ENCODE measurements at regions not wholly inside any gene's neighbourhood (a gene's known extent, or its start where the extent isn't known, plus 50 kb on each side); places are given as distances from the start of the nearest gene placed in this dataset.

GRCh38 chr11:8794677-8795103 is 112.1 kb downstream of the RPL27A start:
- Mint-ChIP-seq H3K4me3 (no peak overlapping the region), H3K9me3 (no peaks in the 10 kb centered on the region), H3K36me3 (no peaks in the 10 kb centered on the region), H3K27me3 (peaks cover 7% of the 10 kb centered on the region), H3K27ac (no peak overlapping the region), H3K4me1 (no peaks in the 10 kb centered on the region)
- DNase-seq (ENCODE audit: low spot score in 2 of 2), result no peak
- ATAC-seq (ENCODE audit: low read depth), result no peak

DNA sequence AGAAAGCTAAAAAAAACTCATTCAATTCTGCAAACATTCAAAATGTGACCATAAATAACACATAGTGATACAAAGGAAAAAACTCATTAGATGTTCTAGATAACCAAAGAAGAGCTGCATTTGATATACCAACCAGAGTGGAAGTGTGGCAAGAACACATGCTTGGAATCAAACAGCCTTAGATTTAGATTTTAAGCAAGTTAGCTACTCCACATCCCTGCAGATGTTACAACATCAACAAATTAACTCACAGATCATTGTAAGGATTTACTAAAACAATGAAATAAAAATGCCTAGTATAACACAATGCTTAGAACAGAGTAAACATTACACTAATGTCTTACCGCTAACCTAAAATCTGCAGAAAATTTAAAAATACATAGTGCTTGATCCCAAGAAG is 114.0 kb upstream of the AKIP1 start:
- ATAC-seq (ENCODE audit: low read depth), result no peak
- H3K4me3 Mint-ChIP-seq, result no peak overlapping the region
- H3K9me3 Mint-ChIP-seq, result no peaks in the 10 kb centered on the region
- H3K27me3 Mint-ChIP-seq, result peaks cover 5% of the 10 kb centered on the region
- no peak overlapping the region for H3K27ac Mint-ChIP-seq
- no peak for DNase-seq (ENCODE audit: low spot score in 2 of 2)
- H3K36me3 Mint-ChIP-seq, result no peaks in the 10 kb centered on the region
- H3K4me1 Mint-ChIP-seq, result no peaks in the 10 kb centered on the region

- Mint-ChIP-seq H3K4me1 (no peaks in the 10 kb centered on the region), H3K27me3 (peaks cover 5% of the 10 kb centered on the region), H3K9me3 (no peaks in the 10 kb centered on the region), H3K36me3 (no peaks in the 10 kb centered on the region), H3K4me3 (no peak overlapping the region), H3K27ac (no peak overlapping the region)
- DNase-seq (ENCODE audit: low spot score in 2 of 2) (no peak), ATAC-seq (ENCODE audit: low read depth) (no peak)
Observed at GRCh38 chr11:8799273-8799672, 111.7 kb upstream of the AKIP1 start.

DNA sequence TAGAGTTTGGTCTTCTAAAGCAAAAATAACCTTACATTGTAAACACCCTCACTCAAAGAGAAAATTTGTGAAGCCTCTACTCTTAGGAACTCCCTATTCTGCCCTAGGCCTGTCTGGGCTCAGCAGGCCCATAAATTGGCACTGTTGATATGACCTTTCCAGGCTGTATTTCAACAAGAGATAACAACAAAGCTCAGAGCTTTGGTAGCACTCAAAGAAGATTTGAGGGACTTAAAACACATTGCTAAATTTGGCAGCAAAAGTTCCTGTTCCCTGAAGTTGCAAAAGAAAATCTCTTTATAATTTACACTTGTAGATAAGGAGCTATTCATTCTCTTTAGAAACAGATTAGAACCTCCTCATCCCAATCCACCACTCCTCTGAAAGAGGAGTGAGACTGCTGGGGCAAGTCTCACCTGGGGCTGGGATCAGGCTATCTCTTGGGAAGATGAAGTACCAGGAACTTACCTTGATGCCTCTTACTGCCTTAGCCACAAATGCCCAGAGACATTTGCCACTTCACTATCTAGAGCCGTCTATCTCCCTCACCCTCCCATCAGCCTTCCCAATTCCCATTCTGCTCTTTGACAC is 110.4 kb upstream of the AKIP1 start:
- peaks cover 5% of the 10 kb centered on the region for H3K27me3 Mint-ChIP-seq
- ATAC-seq (ENCODE audit: low read depth), result no peak
- H3K36me3 Mint-ChIP-seq, result no peaks in the 10 kb centered on the region
- no peaks in the 10 kb centered on the region for H3K9me3 Mint-ChIP-seq
- H3K4me1 Mint-ChIP-seq, result no peaks in the 10 kb centered on the region
- no peak overlapping the region for H3K27ac Mint-ChIP-seq
- H3K4me3 Mint-ChIP-seq, result no peak overlapping the region
- no peak for DNase-seq (ENCODE audit: low spot score in 2 of 2)

GRCh38 chr11:8801121-8801520 is 109.9 kb upstream of the AKIP1 start:
- no peaks in the 10 kb centered on the region for H3K9me3 Mint-ChIP-seq
- no peaks in the 10 kb centered on the region for H3K4me1 Mint-ChIP-seq
- no peak overlapping the region for H3K27ac Mint-ChIP-seq
- no peaks in the 10 kb centered on the region for H3K36me3 Mint-ChIP-seq
- ATAC-seq (ENCODE audit: low read depth), result no peak
- peaks cover 5% of the 10 kb centered on the region for H3K27me3 Mint-ChIP-seq
- H3K4me3 Mint-ChIP-seq, result no peak overlapping the region
- no peak for DNase-seq (ENCODE audit: low spot score in 2 of 2)

DNA sequence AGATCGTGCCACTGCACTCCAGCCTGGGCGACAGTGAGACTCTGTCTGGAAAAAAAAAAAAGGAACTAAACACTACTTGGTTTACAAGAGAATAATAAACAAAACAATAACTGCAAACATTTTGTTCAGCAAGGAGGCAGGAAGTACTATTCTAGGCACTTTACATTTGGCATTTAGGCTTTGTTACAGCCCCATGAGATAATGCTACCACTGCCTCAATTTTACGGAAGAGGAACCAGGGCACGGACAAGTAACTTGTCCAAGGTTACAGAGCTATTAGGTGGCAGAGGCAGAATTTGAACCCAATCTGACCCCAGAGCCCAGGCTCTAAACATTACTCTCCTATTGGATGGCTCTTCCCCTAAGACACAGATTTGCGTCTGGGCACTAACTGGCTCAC is 108.7 kb upstream of the AKIP1 start:
- Mint-ChIP-seq H3K36me3 (no peaks in the 10 kb centered on the region), H3K4me1 (no peaks in the 10 kb centered on the region)
- DNase-seq (ENCODE audit: low spot score in 2 of 2), result no peak

GRCh38 chr11:8803973-8804372 is 107.0 kb upstream of the AKIP1 start:
- Mint-ChIP-seq H3K9me3 (no peaks in the 10 kb centered on the region), H3K27me3 (no peaks in the 10 kb centered on the region), H3K4me1 (no peaks in the 10 kb centered on the region), H3K27ac (no peak overlapping the region), H3K36me3 (no peaks in the 10 kb centered on the region), H3K4me3 (no peak overlapping the region)
- no peak for ATAC-seq (ENCODE audit: low read depth)
- DNase-seq (ENCODE audit: low spot score in 2 of 2), result no peak

More for the DNA sequence above, 108.7 kb upstream of the AKIP1 start:
- H3K9me3 Mint-ChIP-seq, result no peaks in the 10 kb centered on the region
- peaks cover 5% of the 10 kb centered on the region for H3K27me3 Mint-ChIP-seq
- ATAC-seq (ENCODE audit: low read depth), result no peak
- H3K27ac Mint-ChIP-seq, result no peak overlapping the region
- H3K4me3 Mint-ChIP-seq, result no peak overlapping the region

GRCh38 chr11:8805296-8805695 is 105.7 kb upstream of the AKIP1 start:
- no peaks in the 10 kb centered on the region for H3K36me3 Mint-ChIP-seq
- H3K4me3 Mint-ChIP-seq, result no peak overlapping the region
- no peaks in the 10 kb centered on the region for H3K4me1 Mint-ChIP-seq
- no peak overlapping the region for H3K27ac Mint-ChIP-seq
- DNase-seq (ENCODE audit: low spot score in 2 of 2) (no peak), ATAC-seq (ENCODE audit: low read depth) (no peak)
- H3K27me3 Mint-ChIP-seq, result peaks cover 2% of the 10 kb centered on the region
- no peaks in the 10 kb centered on the region for H3K9me3 Mint-ChIP-seq

- no peak overlapping the region for H3K27ac Mint-ChIP-seq
- no peak overlapping the region for H3K4me3 Mint-ChIP-seq
- no peaks in the 10 kb centered on the region for H3K36me3 Mint-ChIP-seq
- H3K27me3 Mint-ChIP-seq, result peaks cover 6% of the 10 kb centered on the region
- H3K9me3 Mint-ChIP-seq, result no peaks in the 10 kb centered on the region
- DNase-seq (ENCODE audit: low spot score in 2 of 2) (no peak), ATAC-seq (ENCODE audit: low read depth) (no peak)
- H3K4me1 Mint-ChIP-seq, result peaks cover 5% of the 10 kb centered on the region
Observed at GRCh38 chr11:8806974-8807373, 104.0 kb upstream of the AKIP1 start.

DNA sequence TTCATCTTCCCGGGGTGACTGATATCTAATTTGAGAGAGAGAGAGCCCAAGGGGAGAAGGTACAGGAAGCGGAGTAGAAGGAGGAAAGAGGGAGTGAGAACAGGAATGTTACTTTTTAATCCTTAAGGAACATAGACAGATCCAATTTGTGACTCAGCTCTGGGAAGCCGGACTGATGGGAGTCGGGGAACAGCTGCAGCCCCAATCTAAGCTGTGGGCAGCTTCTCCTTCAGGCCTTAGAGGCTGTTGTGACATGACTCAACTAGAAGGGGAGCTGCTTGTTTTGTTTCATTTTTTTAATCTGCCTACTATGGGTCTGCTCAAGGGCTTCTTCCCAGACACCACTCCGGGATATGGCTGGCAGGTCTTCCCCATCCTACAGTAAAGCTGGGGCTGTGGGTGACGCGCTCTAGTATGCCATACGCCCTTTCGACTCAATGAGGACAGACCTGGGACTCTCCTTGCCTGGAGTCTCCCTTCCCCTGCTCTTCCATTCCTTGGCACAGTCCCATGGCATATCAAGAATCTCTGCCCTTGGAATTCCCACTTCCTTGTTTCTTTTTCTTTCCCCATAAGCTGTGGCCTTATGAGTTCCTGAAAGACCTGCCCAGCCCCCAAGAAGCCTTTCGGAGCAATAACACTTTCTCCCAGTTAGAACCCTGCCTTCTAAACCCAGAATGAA is 103.3 kb upstream of the AKIP1 start:
- no peaks in the 10 kb centered on the region for H3K9me3 Mint-ChIP-seq
- peaks cover 6% of the 10 kb centered on the region for H3K27me3 Mint-ChIP-seq
- H3K36me3 Mint-ChIP-seq, result no peaks in the 10 kb centered on the region
- no peak overlapping the region for H3K4me3 Mint-ChIP-seq
- H3K27ac Mint-ChIP-seq, result no peak overlapping the region
- DNase-seq (ENCODE audit: low spot score in 2 of 2), result no peak
- peaks cover 5% of the 10 kb centered on the region for H3K4me1 Mint-ChIP-seq
- no peak for ATAC-seq (ENCODE audit: low read depth)

- no peak overlapping the region for H3K27ac Mint-ChIP-seq
- no peak for DNase-seq (ENCODE audit: low spot score in 2 of 2)
- peaks cover 6% of the 10 kb centered on the region for H3K27me3 Mint-ChIP-seq
- no peak for ATAC-seq (ENCODE audit: low read depth)
- H3K4me1 Mint-ChIP-seq, result peaks cover 5% of the 10 kb centered on the region
- H3K4me3 Mint-ChIP-seq, result no peak overlapping the region
- no peaks in the 10 kb centered on the region for H3K9me3 Mint-ChIP-seq
- no peaks in the 10 kb centered on the region for H3K36me3 Mint-ChIP-seq
Observed at GRCh38 chr11:8808226-8808585, 102.8 kb upstream of the AKIP1 start.

GRCh38 chr11:8809241-8809938 is 101.6 kb upstream of the AKIP1 start:
- Mint-ChIP-seq H3K27me3 (peaks cover 6% of the 10 kb centered on the region), H3K36me3 (no peaks in the 10 kb centered on the region), H3K4me1 (peaks cover 5% of the 10 kb centered on the region), H3K4me3 (no peak overlapping the region), H3K9me3 (no peaks in the 10 kb centered on the region), H3K27ac (no peak overlapping the region)
- no peak for ATAC-seq (ENCODE audit: low read depth)
- no peak for DNase-seq (ENCODE audit: low spot score in 2 of 2)

- peaks cover 5% of the 10 kb centered on the region for H3K4me1 Mint-ChIP-seq
- H3K4me3 Mint-ChIP-seq, result no peak overlapping the region
- DNase-seq (ENCODE audit: low spot score in 2 of 2), result no peak
- no peaks in the 10 kb centered on the region for H3K9me3 Mint-ChIP-seq
- H3K27ac Mint-ChIP-seq, result no peak overlapping the region
- H3K36me3 Mint-ChIP-seq, result no peaks in the 10 kb centered on the region
- H3K27me3 Mint-ChIP-seq, result peaks cover 6% of the 10 kb centered on the region
- ATAC-seq (ENCODE audit: low read depth), result no peak
Observed at GRCh38 chr11:8809939-8810539, 101.0 kb upstream of the AKIP1 start.

DNA sequence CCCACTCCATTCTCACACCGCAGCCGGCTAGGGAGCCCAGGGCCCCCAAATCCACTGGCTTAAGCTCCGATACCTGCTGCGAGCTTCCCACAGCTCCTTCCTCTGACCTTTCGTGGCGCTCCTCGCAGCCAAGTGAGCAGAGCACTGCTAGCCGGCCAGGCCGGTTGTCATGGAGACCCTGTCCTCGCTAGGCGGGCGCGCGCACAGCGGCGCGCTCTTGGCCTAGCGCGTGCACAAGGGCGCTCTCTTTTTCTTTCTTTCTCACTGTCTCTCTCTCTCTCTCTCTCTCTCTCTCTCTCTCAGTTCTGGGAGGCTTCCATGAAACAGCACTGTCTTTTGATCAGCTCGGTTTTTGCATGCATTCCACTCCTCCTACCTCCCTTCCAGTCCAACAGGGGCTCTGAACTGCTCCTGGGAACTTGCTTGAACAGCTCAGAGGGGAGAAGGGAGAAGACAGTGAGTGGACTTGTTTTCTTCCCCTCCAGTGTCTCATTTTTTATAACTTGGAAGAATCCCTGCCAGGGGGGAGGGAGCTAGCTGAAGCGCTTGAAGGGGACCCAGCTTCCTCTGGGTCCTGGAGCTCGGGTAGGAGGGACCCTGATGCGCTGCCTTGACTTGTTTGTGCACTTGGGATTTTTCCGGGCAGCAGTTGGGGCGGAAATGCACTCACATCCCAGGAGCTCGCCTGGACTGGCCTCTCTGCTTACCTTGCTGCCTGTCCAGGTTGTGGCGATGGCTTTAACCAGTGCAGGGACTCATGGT is 100.3 kb upstream of the AKIP1 start:
- DNase-seq (ENCODE audit: low spot score in 2 of 2) (no peak), ATAC-seq (ENCODE audit: low read depth) (no peak)
- Mint-ChIP-seq H3K27ac (no peak overlapping the region), H3K4me1 (peaks cover 5% of the 10 kb centered on the region), H3K27me3 (peaks cover 6% of the 10 kb centered on the region), H3K9me3 (no peaks in the 10 kb centered on the region), H3K4me3 (peak overlapping the region; percentile 59), H3K36me3 (no peaks in the 10 kb centered on the region)

All from memory B cell (primary cell).